Fibroblast of skin of scalp (primary cell): ENCODE measurements at regions not wholly inside any gene's neighbourhood (a gene's known extent, or its start where the extent isn't known, plus 50 kb on each side); places are given as distances from the start of the nearest gene placed in this dataset.
A peak's percentile ranks its signal among the peaks of the same experiment; 100 is the strongest.
"Not testable (repeated sequence)": the region's sequence is repeated elsewhere in the genome, so short reads cannot be mapped to it uniquely, and the experiment has no call there.

Experiments used
- DNase-seq: peaks from one replicate; pipeline ENCODE4 v3.0.0-alpha.2; 2013

GRCh38 chr6:17012421-17013225 is 89.2 kb upstream of the STMND1 start:
- DNase-seq: peak; percentile 92

GRCh38 chr6:17011985-17012384 is 89.9 kb upstream of the STMND1 start:
- DNase-seq: no peak

GRCh38 chr6:17007749-17008148 is 94.1 kb upstream of the STMND1 start:
- no peak for DNase-seq

- no peak for DNase-seq
Observed at GRCh38 chr6:17006543-17006942, 95.3 kb upstream of the STMND1 start.

- no peak for DNase-seq
Observed at GRCh38 chr6:17004269-17004668, 97.6 kb upstream of the STMND1 start.

GRCh38 chr6:17002123-17002522 is 99.7 kb upstream of the STMND1 start:
- no peak for DNase-seq

GRCh38 chr6:17001188-17001587 is 100.7 kb upstream of the STMND1 start:
- DNase-seq: peak; percentile 52

GRCh38 chr6:16999491-17000436 is 102.1 kb upstream of the STMND1 start:
- peak; percentile 87 for DNase-seq

GRCh38 chr6:16998461-16998860 is 103.4 kb upstream of the STMND1 start:
- no peak for DNase-seq

- DNase-seq: no peak
Observed at GRCh38 chr6:16995511-16996250, 106.2 kb upstream of the STMND1 start.

- no peak for DNase-seq
Observed at GRCh38 chr6:16993396-16993795, 108.5 kb upstream of the STMND1 start.

- peak; percentile 40 for DNase-seq
Observed at GRCh38 chr6:16991981-16992629, 109.7 kb upstream of the STMND1 start.

GRCh38 chr6:16989976-16990375 is 111.9 kb upstream of the STMND1 start:
- DNase-seq: not testable (repeated sequence)

GRCh38 chr6:16989382-16989781 is 112.5 kb upstream of the STMND1 start:
- DNase-seq: no peak

- DNase-seq: peak; percentile 47
Observed at GRCh38 chr6:16987996-16988395, 113.9 kb upstream of the STMND1 start.

- DNase-seq: peak; percentile 90
Observed at GRCh38 chr6:16985513-16986284, 116.2 kb upstream of the STMND1 start.

- DNase-seq: peak; percentile 94
Observed at GRCh38 chr6:16982807-16983206, 119.0 kb upstream of the STMND1 start.

- DNase-seq: no peak
Observed at GRCh38 chr6:16979677-16980370, 122.0 kb upstream of the STMND1 start.

- DNase-seq: no peak
Observed at GRCh38 chr6:16978686-16979085, 123.2 kb upstream of the STMND1 start.

GRCh38 chr6:16976385-16977183 is 125.3 kb upstream of the STMND1 start:
- no peak for DNase-seq
